ENCODE measurements at regions not wholly inside any gene's neighbourhood (a gene's known extent, or its start where the extent isn't known, plus 50 kb on each side); places are given as distances from the start of the nearest gene placed in this dataset.

GRCh38 chr2:238747114-238747513, 100.8 kb upstream of the TWIST2 start (continued):
- TF ChIP-seq REST (tag by site-specific recombination; IDR thresholded peaks at IDR 0.05), result no peak

- POLR2A ChIA-PET, result no interaction called here
- TF ChIP-seq ZNF24 (tag by site-specific recombination; IDR thresholded peaks at IDR 0.05), result no peak
- TF ChIP-seq ZNF529 (tag by site-specific recombination; IDR thresholded peaks at IDR 0.05; ENCODE audit: insufficient replicate concordance), result no peak
- no peak for TF ChIP-seq ZNF629 (tag by site-specific recombination; IDR thresholded peaks at IDR 0.05)
- no peak for TF ChIP-seq ZNF398 (tag by site-specific recombination; IDR thresholded peaks at IDR 0.05)
- no peak for TF ChIP-seq ZSCAN30 (tag by site-specific recombination; IDR thresholded peaks at IDR 0.05)
- no peak for TF ChIP-seq KLF16 (tag by site-specific recombination; IDR thresholded peaks at IDR 0.05)
- TF ChIP-seq ZBTB48 (tag by site-specific recombination; IDR thresholded peaks at IDR 0.05), result no peak
- no peak for TF ChIP-seq ZIC2 (tag by site-specific recombination; IDR thresholded peaks at IDR 0.05)
- no peak for TF ChIP-seq ZNF521 (tag by site-specific recombination; IDR thresholded peaks at IDR 0.05)
- no peak for TF ChIP-seq ZNF146 (tag by site-specific recombination; IDR thresholded peaks at IDR 0.05)
- Histone ChIP-seq H3K9me3 (ENCODE audit: control insufficient read depth, insufficient read depth, low read depth, low read length) (no peaks in the 10 kb centered on the region), H3K27ac (ENCODE audit: extremely low read depth, low read depth, low read length) (no peak overlapping the region), H3K4me1 (ENCODE audit: control insufficient read depth, insufficient read depth, low read length) (no peaks in the 10 kb centered on the region), H3K4me3 (ENCODE audit: low read depth, low read length) (no peak overlapping the region), H3K36me3 (ENCODE audit: control insufficient read depth in 2 of 2, insufficient read depth in 1 of 2, low read length in 2 of 2) (no peaks in the 10 kb centered on the region)
- CTCF ChIA-PET, result no interaction called here
These were observed 100.3 kb upstream of the TWIST2 start for GRCh38 chr2:238747557-238747956.

- H3K4me3 ChIP-seq (ENCODE audit: low read depth, low read length), result no peak overlapping the region
- POLR2A ChIA-PET, result no interaction called here
- H3K27ac ChIP-seq (ENCODE audit: extremely low read depth, low read depth, low read length), result no peak overlapping the region
- no peaks in the 10 kb centered on the region for H3K9me3 ChIP-seq (ENCODE audit: control insufficient read depth, insufficient read depth, low read depth, low read length)
- H3K4me1 ChIP-seq (ENCODE audit: control insufficient read depth, insufficient read depth, low read length), result no peaks in the 10 kb centered on the region
- no peaks in the 10 kb centered on the region for H3K36me3 ChIP-seq (ENCODE audit: control insufficient read depth in 2 of 2, insufficient read depth in 1 of 2, low read length in 2 of 2)
- CTCF ChIA-PET, result interaction anchor here (1.0 kb wide), 1 partner anchor 34 kb away, joined by 3 read pairs; no protein-coding TSS in a partner anchor
- TF ChIP-seq ZNF394 (tag by site-specific recombination; IDR thresholded peaks at IDR 0.05; ENCODE audit: borderline replicate concordance) (no peak), ZNF513 (tag by site-specific recombination; IDR thresholded peaks at IDR 0.05) (no peak), ZNF132 (tag by site-specific recombination; IDR thresholded peaks at IDR 0.05; ENCODE audit: borderline replicate concordance) (no peak), ZNF610 (tag by site-specific recombination; IDR thresholded peaks at IDR 0.05; ENCODE audit: borderline replicate concordance) (no peak), ZNF266 (tag by site-specific recombination; IDR thresholded peaks at IDR 0.05; ENCODE audit: low read depth) (no peak), FEZF1 (tag by site-specific recombination; IDR thresholded peaks at IDR 0.05) (no peak), ZNF521 (tag by site-specific recombination; IDR thresholded peaks at IDR 0.05) (no peak), ZNF121 (tag by site-specific recombination; IDR thresholded peaks at IDR 0.05) (no peak), ZBTB20 (tag by site-specific recombination; IDR thresholded peaks at IDR 0.05) (no peak), HOXA7 (CRISPR knock-in tag; IDR thresholded peaks at IDR 0.05; ENCODE audit: borderline replicate concordance) (no peak), ZNF2 (tag by site-specific recombination; IDR thresholded peaks at IDR 0.05) (no peak), ZNF391 (tag by site-specific recombination; IDR thresholded peaks at IDR 0.05; ENCODE audit: borderline replicate concordance, low read depth) (no peak), ZNF596 (tag by site-specific recombination; IDR thresholded peaks at IDR 0.05) (no peak), ZSCAN23 (tag by site-specific recombination; IDR thresholded peaks at IDR 0.05) (no peak), YY2 (tag by site-specific recombination; IDR thresholded peaks at IDR 0.05) (no peak), SALL2 (tag by site-specific recombination; IDR thresholded peaks at IDR 0.05; ENCODE audit: borderline replicate concordance) (no peak), ZNF292 (tag by site-specific recombination; IDR thresholded peaks at IDR 0.05; ENCODE audit: borderline replicate concordance, low read depth) (no peak), ZNF792 (tag by site-specific recombination; IDR thresholded peaks at IDR 0.05) (no peak), ZNF558 (tag by site-specific recombination; IDR thresholded peaks at IDR 0.05) (no peak)
These were observed 97.5 kb upstream of the TWIST2 start for GRCh38 chr2:238750212-238750904.
